GM12874 (cell line): ENCODE measurements at regions not wholly inside any gene's neighbourhood (a gene's known extent, or its start where the extent isn't known, plus 50 kb on each side); places are given as distances from the start of the nearest gene placed in this dataset.

Experiments used
- TF ChIP-seq, protein P1 (sequence below): IDR thresholded peaks from 2 replicates; pipeline ENCODE4 v1.5.1; 2011; ENCODE audit warnings: low read depth, mild to moderate bottlenecking, control low read depth, low read length, moderate library complexity; ENCODE audit not compliant: insufficient read depth

DNA sequence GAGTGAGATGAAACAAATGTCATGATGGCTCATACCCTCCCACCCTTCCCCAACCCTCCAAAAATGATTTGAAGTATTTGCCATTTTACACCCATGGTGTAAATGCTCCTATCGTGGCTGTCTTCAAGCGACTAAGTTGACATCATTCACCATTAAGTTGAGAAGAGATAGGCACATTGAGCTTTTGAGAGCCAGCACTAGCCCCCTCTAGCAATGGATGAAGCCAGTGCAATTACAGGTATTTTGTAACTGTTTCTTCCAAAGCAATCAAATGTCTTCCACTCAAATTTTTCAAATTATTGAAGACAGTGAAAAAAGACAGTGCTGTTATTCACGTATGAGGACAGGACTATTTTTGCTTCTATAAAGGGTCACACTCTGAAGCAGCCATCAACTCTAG is 371.5 kb upstream of the KLF4 start:
- TF ChIP-seq, protein P1, sequence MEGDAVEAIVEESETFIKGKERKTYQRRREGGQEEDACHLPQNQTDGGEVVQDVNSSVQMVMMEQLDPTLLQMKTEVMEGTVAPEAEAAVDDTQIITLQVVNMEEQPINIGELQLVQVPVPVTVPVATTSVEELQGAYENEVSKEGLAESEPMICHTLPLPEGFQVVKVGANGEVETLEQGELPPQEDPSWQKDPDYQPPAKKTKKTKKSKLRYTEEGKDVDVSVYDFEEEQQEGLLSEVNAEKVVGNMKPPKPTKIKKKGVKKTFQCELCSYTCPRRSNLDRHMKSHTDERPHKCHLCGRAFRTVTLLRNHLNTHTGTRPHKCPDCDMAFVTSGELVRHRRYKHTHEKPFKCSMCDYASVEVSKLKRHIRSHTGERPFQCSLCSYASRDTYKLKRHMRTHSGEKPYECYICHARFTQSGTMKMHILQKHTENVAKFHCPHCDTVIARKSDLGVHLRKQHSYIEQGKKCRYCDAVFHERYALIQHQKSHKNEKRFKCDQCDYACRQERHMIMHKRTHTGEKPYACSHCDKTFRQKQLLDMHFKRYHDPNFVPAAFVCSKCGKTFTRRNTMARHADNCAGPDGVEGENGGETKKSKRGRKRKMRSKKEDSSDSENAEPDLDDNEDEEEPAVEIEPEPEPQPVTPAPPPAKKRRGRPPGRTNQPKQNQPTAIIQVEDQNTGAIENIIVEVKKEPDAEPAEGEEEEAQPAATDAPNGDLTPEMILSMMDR = no peak

DNA sequence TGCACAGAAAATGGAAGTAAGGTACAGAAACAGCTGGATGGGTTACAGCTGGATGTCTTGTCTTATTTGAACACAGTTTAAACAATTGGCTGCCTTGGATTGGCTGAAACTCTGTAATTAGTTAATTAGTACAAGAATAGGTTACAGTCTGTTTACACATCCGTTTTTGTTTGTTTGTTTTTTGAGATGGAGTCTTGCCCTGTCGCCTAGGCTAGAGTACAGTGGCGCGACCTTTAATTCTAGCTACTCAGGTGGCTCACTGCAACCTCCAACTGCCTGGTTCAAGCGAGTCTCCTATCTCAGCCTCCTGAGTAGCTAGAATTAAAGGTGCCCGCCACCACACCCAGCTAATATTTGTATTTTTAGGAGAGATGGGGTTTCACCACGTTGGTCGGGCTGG is 368.7 kb upstream of the KLF4 start:
- TF ChIP-seq, protein P1 = no peak

DNA sequence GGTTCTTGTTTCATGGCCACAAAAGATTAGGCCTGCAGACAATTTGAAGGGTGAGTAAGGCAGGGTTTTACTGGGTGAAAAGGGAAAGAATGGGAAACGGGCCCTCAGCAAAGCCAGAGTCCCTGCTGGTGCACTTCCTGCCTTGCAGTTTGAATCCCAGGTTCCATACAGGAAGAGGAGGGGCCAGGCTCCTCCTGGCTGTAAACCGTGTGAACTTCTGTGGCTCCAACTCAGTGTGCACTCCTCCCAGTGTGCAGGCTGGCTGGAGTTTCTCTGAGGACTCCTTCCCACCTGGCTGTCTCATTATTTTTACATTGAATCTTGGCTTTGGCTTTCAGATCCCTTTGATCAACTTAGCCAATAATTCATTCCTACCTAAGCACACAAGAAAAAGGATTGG is 367.1 kb upstream of the KLF4 start:
- TF ChIP-seq, protein P1 = no peak

DNA sequence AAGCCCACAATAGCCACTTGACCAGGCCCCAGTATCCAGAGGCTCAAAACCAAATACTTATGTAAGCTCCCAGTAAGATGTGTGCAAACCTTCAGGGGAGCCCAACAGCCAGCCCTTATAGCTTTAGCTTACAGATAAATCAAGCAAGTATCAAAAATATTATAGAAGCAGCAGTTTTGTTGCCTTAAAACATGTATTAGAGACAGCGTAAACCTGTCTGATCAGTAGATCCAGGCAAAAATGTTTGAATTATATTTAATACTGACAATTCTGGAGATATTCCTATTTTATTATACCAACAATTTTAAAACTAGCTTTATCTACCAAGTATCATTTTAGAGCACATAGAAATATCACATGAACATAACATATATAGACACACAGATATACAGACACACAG is 365.6 kb upstream of the KLF4 start:
- TF ChIP-seq, protein P1 = no peak

DNA sequence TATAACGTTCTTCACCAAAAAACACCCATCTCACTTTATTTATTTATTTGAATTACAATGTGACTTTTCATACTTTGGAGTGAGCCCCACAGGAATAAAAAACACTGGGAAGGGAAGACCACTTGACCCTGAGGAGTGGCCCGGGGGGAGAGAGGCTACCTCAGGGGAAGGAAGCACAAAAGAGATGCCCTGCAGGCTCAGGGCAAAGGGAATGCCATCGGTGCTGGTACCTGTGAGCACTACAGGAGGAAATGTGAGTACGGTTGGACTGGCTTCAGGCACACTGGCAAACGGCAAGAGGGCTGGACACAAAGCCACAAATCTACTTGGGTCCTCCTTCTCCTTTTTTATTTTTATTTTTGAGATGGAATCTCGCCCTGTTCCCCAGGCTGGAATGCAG is 363.9 kb upstream of the KLF4 start:
- TF ChIP-seq, protein P1 = no peak

DNA sequence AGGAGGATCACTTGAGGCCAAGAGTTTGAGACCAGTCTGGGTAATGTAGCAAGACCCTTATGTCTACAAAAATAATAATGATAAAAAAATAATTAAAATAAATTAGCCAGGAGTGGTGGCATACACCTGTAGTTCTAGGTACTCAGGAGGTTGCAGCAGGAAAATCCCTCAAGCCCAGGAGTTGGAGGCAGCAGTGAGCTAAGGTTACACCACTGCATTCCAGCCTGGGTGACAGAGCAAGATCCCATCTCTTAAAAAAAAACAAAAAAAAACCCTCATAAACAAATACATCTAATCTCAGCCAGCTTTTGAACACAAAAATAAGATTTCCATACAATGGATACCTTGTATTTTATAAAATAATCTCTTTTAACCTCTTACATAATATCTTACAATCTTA is 363.3 kb upstream of the KLF4 start:
- TF ChIP-seq, protein P1 = no peak

DNA sequence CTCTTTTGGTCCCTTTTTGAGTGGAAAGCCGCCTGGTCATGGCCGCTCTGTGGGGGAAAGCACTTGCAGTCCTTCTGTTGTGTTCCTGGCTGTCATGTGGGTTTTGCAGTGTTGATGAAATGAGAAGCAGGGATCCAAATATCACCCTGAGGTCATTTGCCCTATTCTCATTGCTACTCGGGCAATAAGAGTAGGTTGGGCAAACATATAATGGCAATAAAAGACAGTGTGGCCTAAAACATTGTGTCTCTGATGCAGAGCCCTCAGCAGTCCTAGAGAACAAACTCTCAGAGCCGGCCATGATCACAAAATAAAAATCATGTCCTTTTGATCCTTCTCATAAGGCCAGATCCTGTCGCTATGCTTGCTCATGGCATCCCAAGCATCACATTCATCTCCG is 361.1 kb upstream of the KLF4 start:
- TF ChIP-seq, protein P1 = no peak
